K562 (cell line): ENCODE measurements at regions not wholly inside any gene's neighbourhood (a gene's known extent, or its start where the extent isn't known, plus 50 kb on each side); places are given as distances from the start of the nearest gene placed in this dataset.
A peak's percentile ranks its signal among the peaks of the same experiment; 100 is the strongest.

Experiments used
- ATAC-seq: fragments of 200-7000 bp; cut with Tn5 transposase; 3 replicates; pipeline ENCODE4 v1.9.1; 2020; ENCODE audit warnings: moderate library complexity
- BruUV-seq: library from RNA; stranded (reverse); fragments of 400-500 nt; replicated peaks from 2 replicates; lab custom pipeline; 2021; lab: Mats Ljungman, UMichigan
- CTCF ChIA-PET: fragments of 300-600 bp; formaldehyde crosslinking; extraction: SDS; loops from one replicate; lab custom pipeline; 2021; ENCODE audit warnings: low intra/inter-chr PET ratio; lab: Yijun Ruan, JAX
- POLR2A ChIA-PET: fragments of 300-600, 350-650 bp; sonication (Branson Sonifier 250); formaldehyde crosslinking; extraction: SDS; loops from one replicate; lab custom pipeline; 2021; ENCODE audit warnings: antibody characterized with exemption, inconsistent platforms; lab: Yijun Ruan, JAX
- DNase-seq, 4 experiments: peaks; one replicate each; pipeline versions ENCODE4 v3.0.0 to v3.0.0-alpha.2; 2011 to 2018; ENCODE audit warnings: low spot score in 3 of 4, mixed read lengths in 3 of 4; ENCODE audit errors: extremely low read depth in 1 of 4
- FAIRE-seq: peaks from 2 replicates; lab custom pipeline; 2011; peaks lifted over from hg19 to GRCh38; lab: Jason Lieb, UNC
- H2AFZ ChIP-seq: 2 replicates; pipeline ENCODE4 v1.6.0; 2011; ENCODE audit warnings: low read depth, low read length, control low read depth, inconsistent platforms
- H3K27ac ChIP-seq: fragments of 200-600 bp; 3 replicates; pipeline ENCODE4 v1.8.0; 2011; ENCODE audit warnings: low read depth, mild to moderate bottlenecking, control low read depth, inconsistent platforms, low read length, moderate library complexity, mixed read lengths; ENCODE audit errors: extremely low read depth
- H3K27me3 ChIP-seq, 2 experiments: fragments of 300-600 bp in 1 of 2; 2 replicates in 1 of 2; 3 replicates in 1 of 2; pipeline versions ENCODE4 v1.6.0 to v1.8.0; 2011; ENCODE audit warnings: inconsistent platforms in 2 of 2, low read length in 2 of 2, mild to moderate bottlenecking in 1 of 2, mixed read lengths in 1 of 2, moderate library complexity in 1 of 2; ENCODE audit not compliant: control insufficient read depth in 2 of 2, insufficient read depth in 2 of 2
- H3K36me3 ChIP-seq: fragments of 300-600 bp; 3 replicates; pipeline ENCODE4 v1.8.0; 2011; ENCODE audit warnings: mild to moderate bottlenecking, low read length, inconsistent platforms; ENCODE audit not compliant: control insufficient read depth, insufficient read depth
- H3K4me1 ChIP-seq, 2 experiments: fragments of 200-600 bp in 1 of 2; replicated peaks in 1 of 2; 2 replicates in 1 of 2; 3 replicates in 1 of 2; pipeline versions ENCODE4 v1.5.1 to v1.8.0; 2011; ENCODE audit warnings: inconsistent platforms in 2 of 2, low read length in 2 of 2, mild to moderate bottlenecking in 1 of 2, mixed read lengths in 1 of 2, moderate library complexity in 1 of 2; ENCODE audit not compliant: control insufficient read depth in 2 of 2, insufficient read depth in 2 of 2
- H3K4me2 ChIP-seq: 2 replicates; pipeline ENCODE4 v1.6.1; 2011; ENCODE audit warnings: low read length, control low read depth, inconsistent platforms, mixed read lengths; ENCODE audit not compliant: insufficient read depth
- H3K4me3 ChIP-seq: fragments of 200-600 bp; sonication (generic), shearing (Covaris generic); 2 replicates; pipeline ENCODE4 v1.5.1; 2016; ENCODE audit warnings: control low read depth, inconsistent platforms
- H3K79me2 ChIP-seq: fragments of 200-600 bp; 3 replicates; pipeline ENCODE4 v1.8.0; 2011; ENCODE audit warnings: low read length, inconsistent platforms; ENCODE audit not compliant: control insufficient read depth, insufficient read depth
- H3K9ac ChIP-seq, 2 experiments: 2 replicates each; pipeline versions ENCODE4 v1.6.0 to v1.6.1; 2011; ENCODE audit warnings: low read depth in 2 of 2, low read length in 2 of 2, control low read depth in 1 of 2, inconsistent platforms in 1 of 2, mild to moderate bottlenecking in 1 of 2, mixed read lengths in 1 of 2; ENCODE audit not compliant: insufficient read depth in 1 of 2
- H3K9me1 ChIP-seq: one replicate; pipeline ENCODE4 v1.6.0; 2011; ENCODE audit warnings: inconsistent platforms, mild to moderate bottlenecking, low read length, moderate library complexity; ENCODE audit not compliant: control insufficient read depth, insufficient read depth
- H3K9me3 ChIP-seq: replicated peaks from 2 replicates; pipeline ENCODE4 v1.5.1; 2011; ENCODE audit warnings: low read depth, low read length, inconsistent platforms; ENCODE audit not compliant: control insufficient read depth, insufficient read depth
- H4K20me1 ChIP-seq: replicated peaks from 2 replicates; pipeline ENCODE4 v1.6.1; 2011; ENCODE audit warnings: low read length, inconsistent platforms, mixed read lengths; ENCODE audit not compliant: control insufficient read depth, insufficient read depth
- BHLHE40 ChIP-seq: IDR thresholded peaks from 2 replicates; pipeline ENCODE4 v1.6.1; 2011; ENCODE audit warnings: low read length, improper control_type of control experiment
- BMI1 ChIP-seq: fragments of 150-350 bp; IDR thresholded peaks from 2 replicates; pipeline ENCODE4 v1.6.1; 2014; ENCODE audit warnings: low read length
- C11orf30 ChIP-seq: fragments of 450-650 bp; IDR thresholded peaks from 2 replicates; pipeline ENCODE4 v1.6.1; 2016; ENCODE audit warnings: low read depth, mild to moderate bottlenecking
- CCAR2 ChIP-seq: fragments of 200-400 bp; formaldehyde crosslinking; IDR thresholded peaks from 2 replicates; pipeline ENCODE4 v1.6.1; 2017; ENCODE audit warnings: mild to moderate bottlenecking, low read depth, low read length
- KHSRP ChIP-seq: fragments of 450-650 bp; IDR thresholded peaks from 2 replicates; pipeline ENCODE4 v1.6.1; 2017
- LARP7 ChIP-seq: fragments of 450-650 bp; IDR thresholded peaks from 2 replicates; pipeline ENCODE4 v1.6.1; 2016
- MAFF ChIP-seq: IDR thresholded peaks from 2 replicates; pipeline ENCODE4 v1.6.1; 2012; ENCODE audit warnings: low read length, improper control_type of control experiment
- MAFG ChIP-seq: fragments of 450-650 bp; conservative IDR thresholded peaks from 2 replicates; pipeline ENCODE4 v1.6.1; 2016; ENCODE audit warnings: missing genetic modification characterization, missing compliant biosample characterization
- MAFK ChIP-seq: IDR thresholded peaks from 2 replicates; pipeline ENCODE4 v1.6.1; 2011; ENCODE audit warnings: low read length, improper control_type of control experiment
- MEF2D ChIP-seq: conservative IDR thresholded peaks from 2 replicates; pipeline ENCODE4 v1.6.1; 2016; ENCODE audit warnings: low read depth, missing genetic modification characterization, missing compliant biosample characterization
- MEIS2 ChIP-seq: fragments of 450-650 bp; IDR thresholded peaks from 2 replicates; pipeline ENCODE4 v1.6.1; 2014; ENCODE audit warnings: mild to moderate bottlenecking; ENCODE audit not compliant: partially characterized antibody
- MLX ChIP-seq, 2 experiments: fragments of 450-650 bp in 1 of 2; sonication (generic) in 1 of 2; formaldehyde crosslinking; conservative IDR thresholded peaks; 2 replicates each; pipeline versions ENCODE4 v1.4.0 to v1.8.1; 2020 to 2022; ENCODE audit warnings: mild to moderate bottlenecking in 1 of 2, missing genetic modification reagents in 1 of 2
- MTA3 ChIP-seq: fragments of 450-650 bp; formaldehyde crosslinking; IDR thresholded peaks from 2 replicates; pipeline ENCODE4 v1.6.1; 2017; ENCODE audit warnings: mild to moderate bottlenecking, borderline replicate concordance
- NFE2 ChIP-seq: IDR thresholded peaks from 2 replicates; pipeline ENCODE4 v1.6.1; 2014; ENCODE audit warnings: antibody characterized with exemption, low read depth
- TGIF2 ChIP-seq: sonication (generic); formaldehyde crosslinking; IDR thresholded peaks from 2 replicates; pipeline ENCODE4 v1.8.1; 2022; ENCODE audit warnings: mild to moderate bottlenecking, missing genetic modification reagents, moderate library complexity
- ZBTB5 ChIP-seq: fragments of 450-650 bp; IDR thresholded peaks from 2 replicates; pipeline ENCODE4 v1.6.1; 2017; ENCODE audit warnings: antibody characterized with exemption
- ZNF316 ChIP-seq: fragments of 450-650 bp; IDR thresholded peaks from 2 replicates; pipeline ENCODE4 v1.6.1; 2016
- ZNF518B ChIP-seq: fragments of 250-450 bp; sonication (Bioruptor Pico); IDR thresholded peaks from 2 replicates; pipeline ENCODE4 v1.5.0; 2021; ENCODE audit warnings: mild to moderate bottlenecking, moderate library complexity
- WGBS: fragments of 100-300 bp; shearing (Covaris generic); methylation state at CpG from one replicate; pipeline ENCODE4 v1.1.6; 2016; ENCODE audit warnings: low coverage, mixed read lengths; ENCODE audit not compliant: insufficient coverage; ENCODE audit errors: missing lambda C conversion rate; 5-methylcytosine and 5-hydroxymethylcytosine counted together
- in situ Hi-C: fragments of 300-500 bp; cut with MboI; formaldehyde crosslinking; loops from 4 replicates; pipeline ENCODE4 v1.15.0; 2018; ENCODE audit warnings: inconsistent platforms, mixed read lengths
- intact Hi-C: fragments of 100-400 bp; cut with micrococcal nuclease; formaldehyde crosslinking; loops from 2 replicates; pipeline ENCODE4 v1.14.2; 2022

- in situ Hi-C loops (no loop called here), intact Hi-C loops (no loop called here)
- no peak overlapping the region for H3K4me2 ChIP-seq
- no peak for TF ChIP-seq ZNF518B (CRISPR knock-in tag)
- no peak for TF ChIP-seq CCAR2
- no peak for TF ChIP-seq KHSRP
- TF ChIP-seq NFE2: peak; percentile 44; the same call in 1 of the 2 replicates
- TF ChIP-seq TGIF2 (CRISPR knock-in tag): no peak
- no peak for TF ChIP-seq MLX (CRISPR knock-in tag; conservative IDR thresholded peaks at IDR 0.05)
- no peak for TF ChIP-seq ZBTB5
- TF ChIP-seq BMI1: no peak
- TF ChIP-seq BHLHE40: no peak
- peak; percentile 82 for TF ChIP-seq MAFG (tag)
- peak; percentile 83 for TF ChIP-seq MAFF
- peak; percentile 94 for TF ChIP-seq ZNF316
- peak; percentile 83 for TF ChIP-seq C11orf30
- TF ChIP-seq MAFK: peak; percentile 84
- TF ChIP-seq MEIS2: peak; percentile 35
- no peak for TF ChIP-seq MEF2D (tag)
- no peak for TF ChIP-seq LARP7
- no peak for TF ChIP-seq MTA3
- BruUV-seq: no TSS peak
- CTCF ChIA-PET: no interaction called here
- H3K9me1 ChIP-seq: no peaks in the 10 kb centered on the region
- no peak for ATAC-seq
- no peaks in the 10 kb centered on the region for H3K27me3 ChIP-seq
- H3K4me3 ChIP-seq: no peak overlapping the region
- FAIRE-seq: no peak
- POLR2A ChIA-PET: interaction anchor here (0.8 kb wide), 1 partner anchor 183 kb away, joined by 3 read pairs; no protein-coding TSS in a partner anchor
- H3K9ac ChIP-seq: no peak overlapping the region
- no peaks in the 10 kb centered on the region for H3K36me3 ChIP-seq
- H3K27ac ChIP-seq: no peak overlapping the region
- no peaks in the 10 kb centered on the region for H3K9me3 ChIP-seq
- no peak for DNase-seq
- H3K4me1 ChIP-seq: peaks cover 0 to 12% of the 10 kb centered on the region in 2 experiments; a peak in 2 of 5 replicates
- H3K79me2 ChIP-seq: no peaks in the 10 kb centered on the region
- no peaks in the 10 kb centered on the region for H4K20me1 ChIP-seq
- WGBS: 67% methylated on average over 3 of the region's 3 CpGs
- H2AFZ ChIP-seq: peak overlapping the region; percentile 20; the same call in 1 of the 2 replicates
These were observed 77.5 kb upstream of the CDK6 start for GRCh38 chr7:92913849-92914248.
